PC-3 (cell line): ENCODE measurements at regions not wholly inside any gene's neighbourhood (a gene's known extent, or its start where the extent isn't known, plus 50 kb on each side); places are given as distances from the start of the nearest gene placed in this dataset.

Experiments used
- ATAC-seq: fragments of 200-7000 bp; cut with Tn5 transposase; 2 replicates; pipeline ENCODE4 v1.9.1; 2020; ENCODE audit warnings: mild to moderate bottlenecking, moderate library complexity
- BruUV-seq: library from RNA; stranded (reverse); fragments of 400-500 nt; replicated peaks from 2 replicates; lab custom pipeline; 2021; lab: Mats Ljungman, UMichigan
- CTCF ChIA-PET: fragments of 300-600 bp; sonication (Branson Sonifier 250); formaldehyde crosslinking; loops from one replicate; lab custom pipeline; 2022; ENCODE audit warnings: antibody characterized with exemption; lab: Charles Lee
- POLR2A ChIA-PET: fragments of 300-600 bp; sonication (Branson Sonifier 250); formaldehyde crosslinking; loops from one replicate; lab custom pipeline; 2022; ENCODE audit warnings: antibody characterized with exemption; ENCODE audit not compliant: unreplicated experiment; lab: Charles Lee
- DNase-seq: peaks from one replicate; pipeline ENCODE4 v3.0.0-alpha.2; 2015
- H2AFZ ChIP-seq: fragments of 300-600 bp; sonication (generic); 2 replicates; pipeline ENCODE4 v1.6.0; 2016; ENCODE audit warnings: antibody characterized with exemption, low read length
- H3F3A ChIP-seq: fragments of 300-600 bp; sonication (generic); one replicate; pipeline ENCODE4 v1.6.0; 2017; ENCODE audit warnings: antibody characterized with exemption, low read length, control low read depth, mild to moderate bottlenecking; ENCODE audit not compliant: unreplicated experiment
- H3K27ac ChIP-seq: fragments of 300-600 bp; sonication (generic); 2 replicates; pipeline ENCODE4 v1.5.1; 2016; ENCODE audit warnings: mild to moderate bottlenecking, low read length
- H3K27me3 ChIP-seq: fragments of 300-600 bp; sonication (generic); 2 replicates; pipeline ENCODE4 v1.6.1; 2016; ENCODE audit warnings: low read length, mixed read lengths
- H3K36me3 ChIP-seq: fragments of 300-600 bp; sonication (generic); 2 replicates; pipeline ENCODE4 v1.6.1; 2016; ENCODE audit warnings: low read depth, mixed run types, low read length, mixed read lengths
- H3K4me1 ChIP-seq: fragments of 300-600 bp; sonication (generic); 2 replicates; pipeline ENCODE4 v1.5.1; 2016; ENCODE audit warnings: low read length; ENCODE audit not compliant: insufficient read depth
- H3K4me2 ChIP-seq: fragments of 300-600 bp; sonication (generic); 2 replicates; pipeline ENCODE4 v1.6.0; 2016; ENCODE audit warnings: low read length
- H3K4me3 ChIP-seq: fragments of 300-600 bp; sonication (generic); 2 replicates; pipeline ENCODE4 v1.5.1; 2016; ENCODE audit warnings: mild to moderate bottlenecking, low read length, mixed read lengths
- H3K79me2 ChIP-seq: fragments of 300-600 bp; sonication (generic); 2 replicates; pipeline ENCODE4 v1.6.1; 2017; ENCODE audit warnings: low read length, mixed read lengths
- H3K9ac ChIP-seq: fragments of 300-600 bp; sonication (generic); 2 replicates; pipeline ENCODE4 v1.6.0; 2016; ENCODE audit warnings: mild to moderate bottlenecking, low read length
- H3K9me2 ChIP-seq: fragments of 300-600 bp; sonication (generic); replicated peaks from 2 replicates; pipeline ENCODE4 v1.6.1; 2016; ENCODE audit warnings: mixed run types, low read length, mixed read lengths
- H3K9me3 ChIP-seq: fragments of 300-600 bp; sonication (generic); 2 replicates; pipeline ENCODE4 v1.6.1; 2016; ENCODE audit warnings: low read length, mixed read lengths
- H4K20me1 ChIP-seq: fragments of 300-600 bp; sonication (generic); 2 replicates; pipeline ENCODE4 v1.6.1; 2016; ENCODE audit warnings: low read length, mixed read lengths
- CTCF ChIP-seq: fragments of 300-600 bp; sonication (generic); conservative IDR thresholded peaks from 2 replicates; pipeline ENCODE4 v1.5.1; 2017; ENCODE audit warnings: antibody characterized with exemption, low read depth, mild to moderate bottlenecking, low read length
- EZH2 ChIP-seq: fragments of 300-600 bp; sonication (generic); IDR thresholded peaks from one replicate; pipeline ENCODE4 v1.6.1; 2017; ENCODE audit warnings: antibody characterized with exemption, mild to moderate bottlenecking, low read length; ENCODE audit not compliant: unreplicated experiment
- EZH2phosphoT487 ChIP-seq: fragments of 300-600 bp; sonication (generic); IDR thresholded peaks from 2 replicates; pipeline ENCODE4 v1.6.1; 2018; ENCODE audit warnings: mild to moderate bottlenecking, antibody characterized with exemption, low read length, borderline replicate concordance
- intact Hi-C: fragments of 100-400 bp; cut with micrococcal nuclease; formaldehyde crosslinking; loops from 2 replicates; pipeline ENCODE4 v1.9.0; 2023

DNA sequence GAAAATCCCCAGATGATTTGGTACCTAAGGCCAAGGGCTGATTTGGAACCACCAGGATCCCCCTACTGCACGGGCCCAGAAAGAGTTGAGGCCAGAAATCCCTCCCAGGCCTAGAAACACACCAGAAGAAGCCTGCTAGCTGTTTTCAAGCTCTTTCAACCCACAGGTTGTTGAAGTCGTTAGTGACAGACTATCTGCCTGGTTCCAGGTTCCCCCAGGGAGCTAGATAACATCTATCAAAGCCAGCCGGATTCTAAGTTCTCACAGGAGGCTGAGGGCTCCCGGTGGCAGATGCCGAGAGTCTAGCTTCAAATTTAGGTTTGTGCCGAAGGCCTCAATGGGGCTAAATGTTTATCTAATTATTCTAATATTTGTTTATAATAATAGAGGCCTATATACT is 132.0 kb upstream of the ATP6AP2 start:
- Histone ChIP-seq H3K9me2 (no peaks in the 10 kb centered on the region), H3K27ac (no peak overlapping the region), H3K9ac (no peak overlapping the region), H3K4me2 (no peak overlapping the region), H3K4me3 (no peak overlapping the region), H3K79me2 (no peaks in the 10 kb centered on the region), H3K36me3 (no peaks in the 10 kb centered on the region), H4K20me1 (no peaks in the 10 kb centered on the region), H3K9me3 (no peaks in the 10 kb centered on the region), H3F3A (no peaks in the 10 kb centered on the region), H2AFZ (no peak overlapping the region), H3K4me1 (no peaks in the 10 kb centered on the region), H3K27me3 (no peaks in the 10 kb centered on the region; the same call in 1 of the 2 replicates)
- no peak for ATAC-seq
- ChIA-PET POLR2A (no interaction called here), CTCF (no interaction called here)
- TF ChIP-seq EZH2phosphoT487: no peak
- TF ChIP-seq CTCF: no peak
- TF ChIP-seq EZH2: no peak
- intact Hi-C loops: no loop called here
- DNase-seq: no peak
- no TSS peak for BruUV-seq

GRCh38 chrX:40446921-40447320 is 133.8 kb upstream of the ATP6AP2 start:
- H2AFZ ChIP-seq: no peak overlapping the region
- H3K79me2 ChIP-seq: no peaks in the 10 kb centered on the region
- H3K27ac ChIP-seq: no peak overlapping the region
- H3K4me3 ChIP-seq: no peak overlapping the region
- no TSS peak for BruUV-seq
- no peaks in the 10 kb centered on the region for H4K20me1 ChIP-seq
- CTCF ChIA-PET: no interaction called here
- no peak for TF ChIP-seq EZH2
- no peak for TF ChIP-seq CTCF
- no peak for TF ChIP-seq EZH2phosphoT487
- H3K4me2 ChIP-seq: no peak overlapping the region
- H3K9me3 ChIP-seq: no peaks in the 10 kb centered on the region
- POLR2A ChIA-PET: no interaction called here
- peaks cover 9% of the 10 kb centered on the region; the same call in 1 of the 2 replicates for H3K27me3 ChIP-seq
- no peaks in the 10 kb centered on the region for H3K9me2 ChIP-seq
- DNase-seq: no peak
- intact Hi-C loops: no loop called here
- H3K9ac ChIP-seq: no peak overlapping the region
- no peaks in the 10 kb centered on the region for H3K36me3 ChIP-seq
- no peaks in the 10 kb centered on the region for H3K4me1 ChIP-seq
- H3F3A ChIP-seq: no peaks in the 10 kb centered on the region
- ATAC-seq: no peak

- Histone ChIP-seq H3K9me3 (no peaks in the 10 kb centered on the region), H4K20me1 (no peaks in the 10 kb centered on the region), H3K79me2 (no peaks in the 10 kb centered on the region), H2AFZ (no peak overlapping the region), H3F3A (no peaks in the 10 kb centered on the region), H3K4me1 (no peaks in the 10 kb centered on the region), H3K27me3 (peaks cover 13% of the 10 kb centered on the region; the same call in 1 of the 2 replicates), H3K9me2 (no peaks in the 10 kb centered on the region), H3K4me2 (no peak overlapping the region), H3K4me3 (no peak overlapping the region), H3K27ac (no peak overlapping the region), H3K9ac (no peak overlapping the region), H3K36me3 (no peaks in the 10 kb centered on the region)
- DNase-seq: no peak
- ChIA-PET CTCF (no interaction called here), POLR2A (no interaction called here)
- no peak for ATAC-seq
- intact Hi-C loops: no loop called here
- BruUV-seq: no TSS peak
- no peak for TF ChIP-seq CTCF
- TF ChIP-seq EZH2phosphoT487: no peak
- no peak for TF ChIP-seq EZH2
Measured at GRCh38 chrX:40445691-40446090, 135.1 kb upstream of the ATP6AP2 start.
